T-helper 2 cell (primary cell): ENCODE measurements at regions not wholly inside any gene's neighbourhood (a gene's known extent, or its start where the extent isn't known, plus 50 kb on each side); places are given as distances from the start of the nearest gene placed in this dataset.
"Not testable (repeated sequence)": the region's sequence is repeated elsewhere in the genome, so short reads cannot be mapped to it uniquely, and the experiment has no call there.

Experiments
- DNase-seq, 5 experiments: peaks; one replicate each; pipeline versions ENCODE4 v3.0.0 to v3.0.0-alpha.2; 2012 to 2022

DNA sequence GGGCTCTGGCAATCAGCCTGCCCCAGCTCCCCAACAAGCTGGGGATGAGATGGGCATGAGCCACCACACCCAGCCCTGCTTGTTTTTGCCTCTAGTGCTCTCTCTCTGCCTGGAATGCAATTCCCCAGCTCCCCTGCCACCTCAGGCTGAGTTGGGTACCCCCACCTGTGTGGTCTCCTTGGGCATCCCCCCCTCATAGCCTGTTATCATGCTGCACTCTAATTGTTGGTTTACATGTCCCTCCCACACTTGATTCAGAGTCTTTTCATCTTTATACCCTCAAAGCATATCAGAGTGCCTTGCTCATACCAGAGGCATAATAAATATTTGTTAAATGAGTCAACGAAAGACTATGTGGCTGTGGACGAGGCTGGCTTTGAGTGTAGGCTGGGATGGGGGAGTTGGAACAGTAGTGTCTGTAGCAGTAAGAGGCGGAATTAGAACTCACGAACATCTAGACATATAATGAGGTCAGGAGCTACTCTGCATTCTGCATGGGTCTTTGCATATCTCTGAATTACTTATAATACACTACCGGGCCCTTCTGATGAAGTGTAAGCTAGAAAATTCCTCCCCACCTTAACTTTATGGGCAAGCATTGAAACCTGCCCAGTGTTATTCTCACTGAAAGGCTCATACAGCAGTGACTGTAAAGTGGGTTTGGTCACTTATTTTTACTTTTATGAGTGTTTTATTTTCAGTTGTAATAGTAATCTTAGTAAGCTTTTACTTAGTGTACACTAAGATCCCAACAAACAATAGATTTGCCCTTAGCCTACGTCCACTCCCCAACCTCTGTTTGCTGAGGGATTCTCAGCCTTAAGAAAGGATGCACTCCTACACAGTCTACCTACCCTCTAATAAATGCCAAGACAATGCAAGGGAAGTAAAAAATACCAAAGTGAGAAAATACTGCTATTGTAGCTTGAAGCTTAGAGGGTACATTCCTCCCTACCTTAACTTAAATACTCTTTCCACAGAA is 58.7 kb downstream of the EDN1 start:
- DNase-seq: no peak

DNA sequence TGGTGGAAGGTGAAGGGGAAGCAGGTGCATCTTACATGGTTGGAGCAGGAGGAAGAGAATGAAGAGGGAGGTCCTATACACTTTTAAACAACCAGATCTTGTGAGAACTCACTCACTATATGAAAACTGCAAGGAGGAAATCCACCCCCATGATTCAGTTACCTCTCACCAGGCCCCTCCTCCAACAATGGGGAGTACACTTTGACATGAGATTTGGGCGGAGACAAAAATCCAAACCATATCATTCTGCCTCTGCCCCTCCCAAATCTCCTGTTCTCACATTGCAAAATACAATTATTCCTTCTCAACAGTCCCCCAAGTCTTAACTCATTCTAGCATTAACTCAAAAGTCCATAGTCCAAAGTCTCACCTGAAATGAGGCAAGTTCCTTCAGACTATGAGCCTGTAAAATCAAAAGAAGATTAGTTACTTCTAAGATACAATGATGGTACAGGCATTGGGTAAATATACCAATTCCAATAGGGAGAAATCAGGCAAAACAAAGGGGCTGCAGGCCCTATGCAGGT is 60.5 kb downstream of the EDN1 start:
- no peak for DNase-seq

DNA sequence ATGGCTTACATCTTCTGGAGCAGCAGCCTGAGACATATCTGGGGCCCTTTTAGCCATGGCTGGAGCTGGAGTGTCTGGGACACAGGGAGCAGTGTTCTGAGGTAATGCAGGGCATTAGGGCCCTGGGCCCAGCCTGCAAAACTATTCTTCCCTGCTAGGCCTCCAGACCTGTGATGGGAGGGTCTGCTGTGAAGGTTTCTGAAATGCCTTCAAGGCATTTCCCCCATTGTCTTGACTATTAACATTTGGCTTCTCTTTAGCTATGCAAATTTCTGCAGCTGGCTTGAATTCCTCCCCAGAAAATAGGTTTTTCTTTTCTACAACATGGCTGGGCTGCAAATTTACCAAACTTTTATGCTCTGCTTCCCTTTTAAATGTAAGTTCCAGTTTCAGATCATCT is 61.5 kb downstream of the EDN1 start:
- DNase-seq: no peak

DNA sequence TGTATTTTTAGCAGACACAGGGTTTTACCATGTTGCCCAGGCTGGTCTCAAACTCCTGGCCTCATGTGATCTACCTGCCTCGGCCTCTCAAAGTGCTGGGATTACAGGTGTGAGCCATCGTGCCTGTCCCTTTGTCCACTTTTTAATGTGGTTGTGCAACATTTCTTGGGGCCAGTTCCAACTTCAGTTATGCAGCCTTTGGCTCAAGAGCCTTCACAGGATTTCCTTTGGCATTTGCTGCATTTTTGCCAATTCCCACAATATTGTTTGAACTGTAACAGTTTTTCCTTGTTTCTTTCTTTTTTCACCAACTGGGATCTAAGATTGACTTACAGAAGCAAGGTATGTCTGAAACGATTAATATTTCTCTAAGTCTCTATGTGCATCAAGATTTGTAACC is 63.6 kb downstream of the EDN1 start:
- no peak for DNase-seq

DNA sequence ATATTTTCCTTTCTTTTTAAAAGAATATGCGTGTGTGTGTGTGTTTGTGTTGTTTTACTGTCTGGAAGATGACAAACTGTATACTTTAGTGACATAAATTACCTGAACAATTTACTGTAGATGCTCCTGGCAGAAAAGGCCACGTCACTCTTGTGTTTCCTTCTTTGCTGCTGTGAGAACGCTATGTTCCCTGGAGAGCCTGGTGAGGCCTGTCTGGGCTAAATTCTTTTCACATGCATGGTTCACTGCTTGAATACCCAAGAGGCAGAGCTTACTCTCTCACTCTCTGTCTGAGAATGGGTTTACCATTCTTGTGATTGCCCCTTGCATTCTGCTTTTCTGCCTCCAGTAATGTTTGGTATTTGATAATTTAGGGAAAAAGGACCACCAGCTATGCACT is 64.3 kb downstream of the EDN1 start:
- no peak for DNase-seq

DNA sequence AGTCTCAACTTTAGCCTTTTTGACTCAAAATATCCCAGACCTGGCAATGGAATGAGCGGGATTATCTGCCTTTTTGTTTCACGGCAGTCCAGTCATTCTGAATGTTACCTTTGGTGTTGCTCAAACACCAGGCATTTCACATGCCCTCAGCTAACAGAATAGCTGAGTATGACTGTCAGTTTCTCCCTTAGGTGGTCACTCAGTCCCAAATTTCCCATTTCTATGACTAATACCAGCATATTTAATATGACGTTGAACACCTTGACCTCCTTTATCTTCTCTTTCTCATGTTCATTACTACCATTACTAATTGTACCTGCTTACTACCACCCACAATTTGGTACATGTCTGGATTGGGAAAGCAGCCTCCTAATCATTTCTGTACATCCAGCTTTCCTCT is 65.2 kb downstream of the EDN1 start:
- no peak for DNase-seq

DNA sequence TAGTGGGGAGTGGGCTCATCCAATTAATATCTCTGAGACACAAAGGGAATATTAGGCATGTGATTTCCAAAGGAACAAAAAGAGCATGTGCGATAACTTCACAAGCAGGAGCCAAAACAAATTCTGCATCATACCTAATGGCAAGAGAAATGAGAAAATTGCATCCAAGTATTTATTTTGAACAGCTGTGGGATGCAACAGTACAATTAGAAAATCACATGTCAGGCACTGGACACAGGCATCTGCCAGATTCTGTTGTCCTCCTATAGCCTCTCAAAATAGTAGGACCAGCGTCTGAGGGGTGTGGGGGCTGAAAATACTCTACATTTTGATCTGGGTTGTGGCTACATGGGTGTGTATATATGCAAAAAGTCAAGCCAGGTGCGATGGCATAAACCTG is 66.3 kb downstream of the EDN1 start:
- no peak for DNase-seq

DNA sequence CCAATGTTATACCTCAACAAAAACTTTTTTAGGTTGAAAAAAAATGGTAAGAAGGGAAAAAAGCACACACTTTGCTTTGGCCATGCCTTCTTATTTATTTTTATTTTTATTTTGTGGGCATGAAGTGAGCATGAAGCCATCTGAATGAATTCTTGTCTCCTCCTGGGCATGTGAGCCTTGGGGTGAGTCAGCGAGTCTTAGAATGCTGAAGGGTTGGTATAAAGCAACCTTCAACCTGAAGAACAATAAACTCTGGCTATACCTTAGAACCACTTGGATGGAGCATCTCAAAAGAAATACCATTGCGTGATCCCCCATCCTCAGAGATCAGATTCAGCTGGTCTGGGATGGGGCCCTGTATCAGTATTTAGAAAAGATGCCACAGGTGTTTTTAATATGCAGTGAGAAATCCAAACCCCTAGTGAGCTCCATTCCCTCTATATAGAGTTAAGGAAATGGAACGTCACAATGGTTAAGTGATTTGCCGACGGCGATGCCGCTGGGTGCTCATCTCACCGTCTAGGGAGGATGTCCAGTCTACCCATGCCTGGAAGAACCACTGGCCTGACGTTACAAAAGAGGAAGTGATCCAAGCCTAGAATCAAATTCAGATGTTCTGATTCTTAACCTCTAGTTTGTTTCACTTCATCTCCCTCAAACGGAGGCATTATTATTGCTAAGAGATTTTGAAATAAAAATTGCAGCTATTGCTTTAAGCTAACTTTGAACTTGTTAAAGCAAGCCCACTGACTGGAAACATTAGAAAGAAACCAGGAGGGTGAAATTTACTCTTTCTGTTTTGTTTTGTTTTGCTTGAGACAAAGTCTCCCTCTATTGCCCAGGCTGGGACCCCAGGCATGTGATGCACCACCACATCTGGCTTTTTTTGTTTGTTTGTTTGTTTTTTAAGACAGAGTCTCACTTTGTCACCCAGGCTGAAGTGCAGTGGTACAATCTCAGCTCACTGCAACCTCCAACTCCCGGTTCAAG is 67.1 kb downstream of the EDN1 start:
- no peak for DNase-seq

DNA sequence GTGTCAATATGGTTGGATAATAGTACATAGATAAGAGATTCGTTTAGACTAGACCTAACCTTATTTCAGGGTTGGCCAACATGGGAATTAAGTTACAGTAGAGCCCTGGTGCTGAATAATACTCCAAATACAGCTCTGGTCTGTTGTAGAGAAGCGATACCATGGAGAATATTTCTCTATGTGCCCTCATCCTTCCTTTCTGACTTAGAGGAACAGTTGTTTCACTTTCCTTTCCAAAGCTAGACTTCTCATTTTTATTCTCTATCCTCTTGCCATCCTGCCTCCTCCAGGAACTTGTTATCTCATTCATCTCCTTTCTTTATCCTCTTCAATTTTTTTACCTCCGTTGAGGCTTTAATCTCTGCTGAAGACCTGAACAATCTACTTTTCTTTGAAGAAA is 68.9 kb downstream of the EDN1 start:
- DNase-seq: no peak

DNA sequence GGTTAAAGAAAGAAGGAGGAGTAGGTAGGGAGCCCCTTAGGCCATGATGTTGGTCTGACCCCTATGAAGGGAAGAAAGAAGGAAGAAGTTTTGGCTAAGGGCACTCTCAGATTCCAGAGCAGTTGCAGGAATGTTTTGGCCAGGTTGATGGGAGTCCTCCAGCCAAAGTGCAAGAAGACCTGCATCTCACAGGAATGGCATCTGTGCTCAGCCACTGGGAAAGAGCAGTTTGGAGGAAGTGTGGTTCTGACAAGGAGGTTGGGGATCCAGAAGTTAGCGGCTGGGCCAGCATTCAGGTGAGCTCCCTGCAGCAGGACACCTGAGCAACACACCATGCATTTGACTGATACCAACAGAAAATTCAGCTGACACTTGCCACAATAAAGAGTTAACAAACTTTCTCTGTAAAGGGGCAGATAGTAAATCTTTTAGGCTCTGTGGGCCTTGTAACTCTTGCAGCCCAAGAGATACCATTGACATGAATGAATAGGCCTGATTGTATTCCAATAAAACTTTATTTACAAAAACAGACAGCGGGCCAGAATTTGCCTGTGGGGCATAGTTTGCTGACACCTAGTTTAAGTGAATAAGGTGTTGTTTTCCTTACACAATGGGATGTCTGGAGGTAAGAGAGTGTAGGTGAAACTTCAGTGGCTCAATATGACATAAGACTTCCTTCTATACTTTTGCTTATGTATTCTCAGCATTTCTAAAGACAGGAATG is 71.0 kb downstream of the EDN1 start:
- no peak for DNase-seq

DNA sequence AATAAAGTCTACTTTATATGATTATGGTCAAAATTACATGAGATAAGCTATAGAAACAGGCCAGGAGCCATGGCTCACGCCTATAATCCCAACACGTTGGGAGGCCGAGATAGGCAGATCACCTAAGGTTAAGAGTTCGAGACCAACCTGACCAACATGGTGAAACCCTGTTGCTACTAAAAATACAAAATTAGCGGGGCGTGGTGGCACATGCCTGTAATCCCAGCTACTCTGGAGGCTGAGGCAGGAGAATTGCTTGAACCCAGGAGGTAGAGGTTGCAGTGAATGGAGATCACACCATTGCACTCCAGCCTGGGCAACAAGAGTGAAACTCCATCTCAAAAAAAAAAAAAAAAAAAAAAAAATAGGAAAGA is 73.1 kb downstream of the EDN1 start:
- not testable (repeated sequence) for DNase-seq

DNA sequence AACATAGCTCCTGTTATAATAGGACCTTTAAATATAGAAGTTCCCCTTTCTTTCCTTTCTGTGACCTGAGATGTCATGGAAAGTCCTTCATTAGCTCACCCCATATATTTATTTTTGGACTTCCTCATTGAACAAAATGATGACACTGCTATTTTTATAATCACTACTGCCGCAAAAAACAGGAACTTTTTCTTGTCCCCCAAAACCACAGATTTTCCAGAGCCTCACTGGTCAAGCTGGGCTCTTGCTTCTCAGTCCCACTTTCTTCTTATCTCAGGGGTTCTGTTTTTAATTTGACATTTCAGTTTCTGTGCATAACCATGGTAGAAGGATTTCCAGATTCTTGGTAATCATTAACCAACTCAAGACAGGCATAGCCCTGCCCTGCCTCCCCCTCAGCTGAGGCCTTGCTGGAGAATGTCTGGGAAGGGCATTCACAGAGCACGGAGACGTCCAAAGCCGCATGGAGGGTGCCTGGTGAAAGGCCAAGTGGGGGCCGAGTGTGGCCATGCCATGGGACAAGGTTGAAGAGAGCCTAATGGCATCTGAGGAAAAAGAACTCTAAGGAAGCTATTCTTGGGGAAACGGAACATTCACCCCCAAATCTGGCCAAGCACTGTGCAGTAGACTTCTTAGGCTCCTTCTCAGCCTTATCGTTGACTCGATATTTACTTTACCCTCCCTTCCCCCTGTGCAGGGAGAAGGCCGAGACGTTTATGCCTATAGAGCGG is 73.7 kb downstream of the EDN1 start:
- no peak for DNase-seq

DNA sequence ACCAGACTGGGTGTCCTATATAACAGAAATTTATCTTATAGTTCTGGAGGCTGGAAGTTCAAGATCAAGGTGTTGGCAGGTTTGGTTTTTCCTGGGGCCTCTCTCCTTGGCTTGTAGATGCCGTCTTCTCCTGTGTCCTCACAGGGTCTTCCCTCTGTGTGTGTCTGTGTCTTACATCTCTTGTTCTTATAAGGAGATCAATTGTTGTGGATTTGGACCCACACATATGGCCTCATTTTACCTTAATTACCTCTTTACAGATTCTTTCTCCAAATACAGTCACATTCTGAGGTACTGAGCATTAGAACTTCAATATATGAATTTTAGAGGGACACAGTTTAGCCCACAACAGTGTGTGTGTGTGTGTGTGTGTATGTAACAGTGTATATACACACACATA is 74.5 kb downstream of the EDN1 start:
- DNase-seq: no peak

DNA sequence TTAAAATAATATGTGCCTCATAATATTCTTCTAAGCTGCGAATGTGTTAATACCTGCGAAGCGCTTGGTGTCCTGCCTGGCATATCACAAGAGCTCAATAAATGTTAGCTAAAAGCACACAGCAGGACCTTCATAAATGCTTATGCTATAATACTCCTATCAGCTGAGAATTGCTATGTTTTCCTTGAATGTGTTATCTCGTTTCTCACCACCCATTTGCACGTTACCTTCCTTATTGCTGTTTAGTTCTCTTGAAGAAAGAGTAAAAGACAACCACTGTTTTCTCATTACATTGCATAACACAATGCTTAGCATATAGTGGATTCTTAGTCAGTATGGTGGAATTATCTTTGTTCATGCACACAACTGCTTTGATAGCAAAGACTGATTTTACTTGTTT is 76.6 kb downstream of the EDN1 start:
- no peak for DNase-seq

DNA sequence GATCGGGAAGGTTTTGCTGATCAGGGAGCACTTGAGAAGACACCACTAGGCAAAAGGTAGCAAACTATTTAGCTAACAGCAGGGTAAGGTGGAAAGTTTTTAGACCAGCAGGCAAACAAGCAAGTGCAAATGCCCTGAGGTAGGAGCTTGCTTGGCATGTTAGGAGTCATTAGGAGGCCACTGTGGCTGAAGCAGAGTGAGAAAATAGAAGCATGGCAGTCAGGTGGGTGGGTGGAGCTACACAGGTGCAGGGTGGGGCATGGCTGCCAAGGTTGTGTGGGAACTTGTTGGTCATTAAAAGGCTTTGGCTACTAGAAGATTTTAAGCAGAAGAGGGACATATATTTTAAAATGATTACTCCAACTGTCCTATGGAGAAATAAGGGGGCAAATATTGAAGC is 77.3 kb downstream of the EDN1 start:
- no peak for DNase-seq

DNA sequence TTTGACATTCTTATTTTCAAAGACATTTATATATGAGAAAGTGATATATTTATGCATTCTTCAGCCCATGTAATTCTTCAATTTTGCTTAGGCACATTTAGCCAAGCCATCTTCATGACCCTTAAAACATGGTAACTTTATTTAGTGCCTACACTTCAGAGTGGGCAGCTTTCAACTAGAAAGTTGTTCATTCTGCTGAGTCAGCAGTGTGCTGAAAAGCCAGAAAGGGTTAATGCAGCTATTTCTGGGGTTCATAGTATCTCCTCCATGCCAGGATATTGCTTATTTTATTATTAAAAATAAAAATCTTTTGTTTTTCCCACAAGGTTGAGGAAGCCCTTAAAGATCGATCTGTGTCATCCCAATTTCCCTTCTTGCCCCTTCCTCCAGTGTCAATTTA is 79.2 kb downstream of the EDN1 start:
- DNase-seq: no peak

DNA sequence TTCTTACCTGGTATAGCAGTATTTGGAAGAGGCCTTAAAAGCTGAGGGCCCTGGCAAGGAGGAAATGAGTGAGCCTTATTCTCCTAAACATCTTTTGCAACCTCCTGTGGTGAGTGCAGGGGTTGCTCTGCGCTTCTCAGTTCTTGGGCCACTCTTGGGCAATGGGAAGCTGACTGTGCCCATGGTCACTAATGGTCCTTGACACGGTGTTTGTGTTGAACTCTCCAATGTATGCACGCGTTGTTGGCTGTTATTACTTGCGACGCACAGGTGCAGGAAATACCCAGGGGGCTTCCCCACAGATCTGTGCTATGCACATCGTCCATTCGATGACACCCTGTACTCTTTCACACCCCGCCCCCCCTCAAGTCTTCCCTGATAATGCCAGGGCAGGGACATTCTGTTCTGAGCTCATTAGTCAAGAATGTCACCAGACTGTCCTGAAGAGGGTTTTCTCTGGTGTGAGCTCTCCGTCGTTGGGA is 79.7 kb downstream of the EDN1 start:
- no peak for DNase-seq

DNA sequence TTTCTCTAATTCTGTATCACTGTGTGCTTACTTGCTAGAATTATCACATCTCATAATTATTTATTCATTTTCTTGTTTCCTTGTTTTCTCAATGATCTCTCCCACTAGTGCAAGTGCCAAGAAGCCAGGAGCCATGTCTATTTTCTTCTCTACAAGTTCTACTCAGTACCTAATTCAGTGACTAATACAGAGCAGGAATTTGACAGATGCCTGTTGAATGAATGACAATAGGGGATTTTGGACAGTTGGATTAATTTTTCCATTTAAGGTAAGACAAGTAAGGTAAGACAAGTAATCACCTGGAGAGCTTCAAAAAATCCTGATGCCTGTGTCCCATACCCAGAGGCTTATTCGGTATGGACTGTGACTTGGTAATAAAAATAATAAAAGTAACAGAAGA is 81.0 kb downstream of the EDN1 start:
- no peak for DNase-seq

DNA sequence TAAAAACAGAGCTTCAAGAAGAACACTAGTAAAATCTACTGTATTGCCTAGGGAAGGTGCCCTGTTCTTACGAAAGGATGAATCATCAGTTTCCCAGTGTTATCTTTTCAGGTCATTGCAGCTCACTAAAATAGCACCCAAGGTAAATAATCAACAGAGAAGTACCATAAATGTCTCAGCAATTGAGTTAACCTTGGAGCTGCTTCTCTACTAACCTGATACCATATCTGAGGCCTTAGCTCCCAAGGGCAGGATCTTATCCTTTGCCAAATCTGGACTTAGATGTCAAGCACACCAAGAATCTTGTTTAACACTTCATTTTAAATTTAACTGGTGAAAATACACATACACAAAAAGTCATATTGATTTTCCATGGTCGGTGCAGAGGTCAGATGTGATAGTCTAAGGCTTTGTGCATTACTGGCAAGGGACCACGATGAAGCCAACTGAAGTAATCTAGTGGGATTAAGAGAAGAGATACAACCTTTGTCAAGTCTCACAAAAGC is 81.5 kb downstream of the EDN1 start:
- DNase-seq: no peak

DNA sequence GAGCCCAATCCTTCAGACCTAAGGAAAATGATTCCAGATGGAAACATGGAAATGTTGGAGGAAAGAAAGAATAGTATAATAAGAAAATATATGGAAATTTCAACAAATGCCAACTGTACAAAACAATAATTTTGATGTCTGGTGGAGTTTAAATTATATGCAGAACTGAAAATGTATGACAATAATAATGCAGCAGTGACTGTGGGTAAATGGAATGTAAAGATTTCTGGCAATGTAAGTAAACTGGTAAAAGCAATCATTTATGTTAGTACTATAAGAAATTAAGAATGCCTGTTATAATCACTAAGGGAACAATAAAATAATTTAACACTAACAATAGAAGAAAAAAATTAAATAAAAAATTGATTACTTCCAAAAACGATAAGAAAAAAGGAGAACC is 89.0 kb downstream of the EDN1 start:
- DNase-seq: no peak

DNA sequence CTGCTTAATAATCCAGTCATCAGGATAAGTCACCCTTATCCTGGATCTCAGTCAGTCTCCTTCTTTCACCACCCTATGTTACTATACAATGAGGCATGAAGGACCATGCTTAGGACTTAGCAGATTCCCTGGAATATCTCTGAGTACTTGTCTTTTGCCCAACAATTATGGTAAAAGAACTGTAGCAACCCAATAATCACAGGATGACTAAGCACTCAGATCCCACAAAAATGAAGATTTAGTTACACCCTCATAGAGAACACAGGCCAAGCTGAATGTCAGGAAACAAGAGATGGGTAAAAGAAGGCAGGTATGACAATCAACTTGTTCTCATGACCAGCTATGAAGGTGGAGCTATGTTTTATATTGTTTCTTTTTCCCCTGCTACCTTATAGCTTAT is 91.4 kb downstream of the EDN1 start:
- no peak for DNase-seq

DNA sequence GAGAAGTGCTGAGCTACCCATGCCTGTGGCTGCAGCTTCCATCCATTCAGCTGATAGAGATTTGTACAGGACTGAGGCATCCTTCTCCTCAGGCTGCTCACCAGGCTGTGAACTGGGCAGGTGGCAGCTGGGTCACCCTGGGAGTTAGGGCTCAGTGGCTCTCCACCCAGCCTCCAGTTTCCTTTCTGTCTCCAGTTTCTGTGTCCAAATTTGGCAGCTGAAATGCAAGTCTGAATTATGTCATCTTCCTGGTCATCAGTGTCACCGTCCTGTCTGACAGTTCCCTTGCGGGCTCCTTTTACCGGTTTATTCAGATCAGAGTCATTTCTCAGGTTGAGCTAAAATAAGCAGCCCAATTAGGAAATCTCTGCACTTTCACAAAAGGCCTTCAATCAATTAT is 93.3 kb downstream of the EDN1 start:
- DNase-seq: no peak
